CD14-positive monocyte (primary cell): ENCODE measurements at regions not wholly inside any gene's neighbourhood (a gene's known extent, or its start where the extent isn't known, plus 50 kb on each side); places are given as distances from the start of the nearest gene placed in this dataset.

ENCODE experiments used
- DNase-seq, 3 donors: peaks; one replicate each; pipeline ENCODE4 v3.0.0-alpha.2; 2011 to 2022
- H2AFZ ChIP-seq: 2 replicates; pipeline ENCODE4 v1.6.0; 2012; ENCODE audit warnings: mild to moderate bottlenecking, low read depth, low read length, inconsistent platforms; ENCODE audit not compliant: insufficient read depth, poor library complexity, severe bottlenecking
- H3K27ac ChIP-seq, 2 donors: 1 replicate in 1 of 2; 2 replicates in 1 of 2; pipeline ENCODE4 v1.5.1; 2012 to 2013; ENCODE audit warnings: low read length in 2 of 2, control low read depth in 1 of 2, inconsistent platforms in 1 of 2, low read depth in 1 of 2, mild to moderate bottlenecking in 1 of 2
- H3K27me3 ChIP-seq, 2 donors: one replicate each; pipeline versions ENCODE4 v1.6.0 to v1.6.1; 2011 to 2013; ENCODE audit warnings: low read length in 2 of 2; ENCODE audit not compliant: control insufficient read depth in 2 of 2, insufficient read depth in 2 of 2
- H3K36me3 ChIP-seq, 2 donors: replicated peaks in 1 of 2; 1 replicate in 1 of 2; 2 replicates in 1 of 2; pipeline versions ENCODE4 v1.5.1 to v1.6.1; 2012 to 2013; ENCODE audit warnings: low read length in 2 of 2, control low read depth in 1 of 2, inconsistent platforms in 1 of 2, mild to moderate bottlenecking in 1 of 2; ENCODE audit not compliant: insufficient read depth in 2 of 2, control insufficient read depth in 1 of 2
- H3K4me1 ChIP-seq, 2 donors: 1 replicate in 1 of 2; 2 replicates in 1 of 2; pipeline versions ENCODE4 v1.5.1 to v1.6.1; 2012 to 2013; ENCODE audit warnings: low read length in 2 of 2, control low read depth in 1 of 2, inconsistent platforms in 1 of 2, mild to moderate bottlenecking in 1 of 2, moderate library complexity in 1 of 2; ENCODE audit not compliant: insufficient read depth in 2 of 2, control insufficient read depth in 1 of 2
- H3K4me2 ChIP-seq: replicated peaks from 2 replicates; pipeline ENCODE3; 2012; ENCODE audit warnings: low read length, moderate library complexity, mild to moderate bottlenecking; ENCODE audit not compliant: poor library complexity, severe bottlenecking; ENCODE audit errors: extremely low read depth
- H3K4me3 ChIP-seq, 3 experiments: fragments of 200-600 bp in 1 of 3; sonication (generic) in 1 of 3; replicated peaks in 1 of 3; 1 replicate in 2 of 3; 2 replicates in 1 of 3; pipeline ENCODE4 v1.5.1; 2011 to 2013; ENCODE audit warnings: low read length in 3 of 3, mild to moderate bottlenecking in 3 of 3, control low read depth in 2 of 3, low read depth in 2 of 3, inconsistent platforms in 1 of 3, moderate library complexity in 1 of 3
- H3K79me2 ChIP-seq: 2 replicates; pipeline ENCODE4 v1.6.0; 2012; ENCODE audit warnings: mild to moderate bottlenecking, control low read depth, inconsistent platforms, low read length, moderate library complexity; ENCODE audit not compliant: insufficient read depth
- H3K9ac ChIP-seq: 2 replicates; pipeline ENCODE4 v1.6.0; 2017; ENCODE audit warnings: low read length, mild to moderate bottlenecking; ENCODE audit not compliant: insufficient read depth, poor library complexity, severe bottlenecking
- H3K9me3 ChIP-seq, 2 donors: replicated peaks in 1 of 2; 1 replicate in 1 of 2; 2 replicates in 1 of 2; pipeline versions ENCODE4 v1.5.1 to v1.6.1; 2012 to 2013; ENCODE audit warnings: low read length in 2 of 2, control low read depth in 1 of 2; ENCODE audit not compliant: control insufficient read depth in 1 of 2, insufficient read depth in 1 of 2
- H4K20me1 ChIP-seq: 2 replicates; pipeline ENCODE4 v1.6.0; 2012; ENCODE audit warnings: mild to moderate bottlenecking, low read length, control low read depth, moderate library complexity; ENCODE audit not compliant: insufficient read depth
- H3K27ac Mint-ChIP-seq, 7 donors: one replicate each; pipeline ENCODE4 v1.8.0; 2020; ENCODE audit warnings: mild to moderate bottlenecking in 7 of 7, mixed read lengths in 7 of 7, moderate library complexity in 6 of 7, inconsistent platforms in 2 of 7
- H3K27me3 Mint-ChIP-seq, 3 donors: one replicate each; pipeline ENCODE4 v1.8.0; 2021 to 2022; ENCODE audit warnings: low read depth in 3 of 3, mild to moderate bottlenecking in 3 of 3, mixed read lengths in 3 of 3, moderate library complexity in 3 of 3, inconsistent platforms in 1 of 3
- H3K36me3 Mint-ChIP-seq, 2 donors: one replicate each; pipeline ENCODE4 v1.8.0; 2020; ENCODE audit warnings: mixed read lengths in 2 of 2, inconsistent platforms in 1 of 2, mild to moderate bottlenecking in 1 of 2
- H3K4me1 Mint-ChIP-seq: one replicate; pipeline ENCODE4 v1.8.0; 2020; ENCODE audit warnings: mild to moderate bottlenecking, mixed read lengths
- H3K4me3 Mint-ChIP-seq, 2 donors: one replicate each; pipeline ENCODE4 v1.8.0; 2020; ENCODE audit warnings: mild to moderate bottlenecking in 2 of 2, mixed read lengths in 2 of 2, moderate library complexity in 1 of 2
- H3K9me3 Mint-ChIP-seq, 7 donors: one replicate each; pipeline ENCODE4 v1.8.0; 2020 to 2022; ENCODE audit warnings: mixed read lengths in 7 of 7, mild to moderate bottlenecking in 6 of 7, moderate library complexity in 6 of 7, inconsistent platforms in 2 of 7
- CTCF ChIP-seq: fragments of 200-600 bp; IDR thresholded peaks from one replicate; pipeline ENCODE4 v1.8.0; 2022; ENCODE audit warnings: antibody characterized with exemption, mild to moderate bottlenecking
- WGBS: methylation state at CpG from one replicate; pipeline ENCODE4 v1.1.5; 2013; ENCODE audit warnings: missing lambda C conversion rate; ENCODE audit not compliant: insufficient coverage; 5-methylcytosine and 5-hydroxymethylcytosine counted together
- intact Hi-C, 2 donors: fragments of 100-400 bp; cut with micrococcal nuclease; formaldehyde crosslinking; loops; one replicate each; pipeline versions ENCODE4 v1.15.0 to v1.15.1; 2023

DNA sequence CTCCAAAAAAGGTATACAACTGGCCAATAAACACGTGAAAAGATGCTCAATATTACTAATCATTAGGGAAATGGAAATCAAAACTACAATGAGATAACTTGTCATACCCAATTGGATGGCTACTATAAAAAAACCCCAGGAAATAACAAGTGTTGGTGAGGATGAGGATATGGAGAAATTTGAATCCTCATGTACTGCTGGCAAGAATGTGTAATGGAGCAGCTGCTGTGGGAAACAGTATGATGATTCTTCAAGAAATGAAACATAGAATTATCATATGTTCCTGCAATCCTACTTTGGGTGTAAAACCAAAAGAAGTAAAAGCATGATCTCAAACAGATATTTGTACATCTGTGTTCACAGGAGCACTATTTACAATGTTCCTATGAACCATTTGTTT is 67.4 kb downstream of the RPLP1 start:
- no peaks in the 10 kb centered on the region for H4K20me1 ChIP-seq
- no peak overlapping the region for H3K27ac ChIP-seq
- DNase-seq: no peak
- peaks cover 13 to 14% of the 10 kb centered on the region in 2 donors for H3K4me1 ChIP-seq
- Mint-ChIP-seq H3K9me3 (peaks cover 0 to 2% (median 0%) of the 10 kb centered on the region in 7 donors), H3K36me3 (no peaks in the 10 kb centered on the region), H3K27me3 (peaks cover 2 to 5% (median 3%) of the 10 kb centered on the region in 3 donors), H3K4me3 (no peak overlapping the region), H3K4me1 (peaks cover 23% of the 10 kb centered on the region), H3K27ac (no peak overlapping the region)
- no peaks in the 10 kb centered on the region for H3K27me3 ChIP-seq
- no peak overlapping the region for H3K4me3 ChIP-seq
- no peaks in the 10 kb centered on the region for H3K36me3 ChIP-seq
- H2AFZ ChIP-seq: no peak overlapping the region
- no peaks in the 10 kb centered on the region for H3K79me2 ChIP-seq
- WGBS: no CpG with 5 or more reads among the region's 1 CpG
- no peak for TF ChIP-seq CTCF
- no peaks in the 10 kb centered on the region for H3K9me3 ChIP-seq
- H3K9ac ChIP-seq: no peak overlapping the region
- no peak overlapping the region for H3K4me2 ChIP-seq
- intact Hi-C loops: loop anchor here in 1 of 2 donors (5.0 kb wide), 1 partner anchor 52 kb away; no protein-coding TSS in a partner anchor

DNA sequence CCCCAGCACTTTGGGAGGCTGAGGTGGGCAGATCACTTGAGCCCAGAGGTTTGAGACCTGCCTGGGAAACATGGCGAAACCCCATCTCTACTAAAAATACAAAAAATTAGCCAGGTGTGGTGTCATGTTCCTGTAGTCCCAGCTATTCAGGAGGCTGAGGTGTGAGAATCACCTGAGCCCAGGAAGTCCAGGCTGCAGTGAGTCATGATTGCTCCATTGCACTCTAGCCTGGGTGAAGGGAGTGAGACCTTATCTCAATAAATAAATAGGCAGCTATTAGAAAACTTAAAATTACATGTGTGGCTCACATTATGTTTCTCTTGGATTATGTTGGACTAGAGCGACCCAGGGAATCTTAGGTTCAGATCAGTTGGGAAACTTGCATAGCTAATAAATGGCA is 69.7 kb downstream of the RPLP1 start:
- Histone ChIP-seq H3K9ac (no peak overlapping the region), H3K4me1 (no peaks in the 10 kb centered on the region), H3K4me2 (no peak overlapping the region), H3K9me3 (no peaks in the 10 kb centered on the region), H4K20me1 (no peaks in the 10 kb centered on the region), H3K27ac (no peak overlapping the region), H3K4me3 (no peak overlapping the region), H3K36me3 (no peaks in the 10 kb centered on the region), H3K27me3 (no peaks in the 10 kb centered on the region), H2AFZ (no peak overlapping the region), H3K79me2 (no peaks in the 10 kb centered on the region)
- intact Hi-C loops: loop anchor here in 1 of 2 donors (5.0 kb wide), 1 partner anchor 50 kb away; no protein-coding TSS in a partner anchor
- peaks cover 3 to 5% (median 3%) of the 10 kb centered on the region in 3 donors for H3K27me3 Mint-ChIP-seq
- no peak for DNase-seq
- no peak overlapping the region for H3K4me3 Mint-ChIP-seq
- H3K9me3 Mint-ChIP-seq: peaks cover 0 to 3% (median 0%) of the 10 kb centered on the region in 7 donors
- peaks cover 3% of the 10 kb centered on the region for H3K4me1 Mint-ChIP-seq
- H3K36me3 Mint-ChIP-seq: no peaks in the 10 kb centered on the region
- 100% methylated on average over 1 of the region's 2 CpGs for WGBS
- TF ChIP-seq CTCF: no peak
- no peak overlapping the region for H3K27ac Mint-ChIP-seq
